GM23338 (cell line): ENCODE measurements at regions not wholly inside any gene's neighbourhood (a gene's known extent, or its start where the extent isn't known, plus 50 kb on each side); places are given as distances from the start of the nearest gene placed in this dataset.

Experiments
- ATAC-seq: fragments of 200-7000 bp; cut with Tn5 transposase; 3 replicates; pipeline ENCODE4 v1.9.1; 2020
- DNase-seq: peaks from one replicate; pipeline ENCODE4 v3.0.0-alpha.2; 2015; ENCODE audit warnings: low spot score
- H2AFZ ChIP-seq: fragments of 200-600 bp; sonication (generic); 2 replicates; pipeline ENCODE4 v1.8.0; 2016; ENCODE audit warnings: antibody characterized with exemption, mild to moderate bottlenecking, moderate library complexity
- H3F3A ChIP-seq: fragments of 200-600 bp; sonication (generic); replicated peaks from 2 replicates; pipeline ENCODE4 v1.8.0; 2017; ENCODE audit warnings: antibody characterized with exemption, mixed run types, low read depth
- H3K27ac ChIP-seq: fragments of 200-600 bp; sonication (generic); 2 replicates; pipeline ENCODE4 v1.6.1; 2016; ENCODE audit warnings: low read depth
- H3K27me3 ChIP-seq: fragments of 200-600 bp; sonication (generic); 2 replicates; pipeline ENCODE4 v1.8.0; 2016; ENCODE audit warnings: mild to moderate bottlenecking, mixed run types, moderate library complexity; ENCODE audit not compliant: insufficient read depth
- H3K36me3 ChIP-seq: fragments of 200-600 bp; sonication (generic); 2 replicates; pipeline ENCODE4 v1.8.0; 2016; ENCODE audit warnings: mild to moderate bottlenecking; ENCODE audit not compliant: insufficient read depth
- H3K4me1 ChIP-seq: fragments of 200-600 bp; sonication (generic); 2 replicates; pipeline ENCODE4 v1.8.0; 2016; ENCODE audit warnings: mild to moderate bottlenecking, moderate library complexity; ENCODE audit not compliant: insufficient read depth
- H3K4me2 ChIP-seq: fragments of 200-600 bp; sonication (generic); 2 replicates; pipeline ENCODE4 v1.7.1; 2017; ENCODE audit warnings: mixed run types
- H3K4me3 ChIP-seq: fragments of 200-600 bp; sonication (generic); 2 replicates; pipeline ENCODE4 v1.6.1; 2016; ENCODE audit warnings: mixed run types
- H3K79me2 ChIP-seq: fragments of 200-600 bp; sonication (generic); replicated peaks from 2 replicates; pipeline ENCODE4 v1.8.0; 2017; ENCODE audit warnings: mild to moderate bottlenecking; ENCODE audit not compliant: insufficient read depth
- H3K9me2 ChIP-seq: fragments of 200-600 bp; sonication (generic); 2 replicates; pipeline ENCODE4 v1.8.0; 2017; ENCODE audit not compliant: insufficient read depth
- H4K20me1 ChIP-seq: fragments of 200-600 bp; sonication (generic); replicated peaks from 2 replicates; pipeline ENCODE4 v1.8.0; 2017; ENCODE audit warnings: mild to moderate bottlenecking; ENCODE audit not compliant: insufficient read depth
- H3K27ac Mint-ChIP-seq: 2 replicates; pipeline ENCODE4 v1.8.0; 2020; ENCODE audit warnings: inconsistent platforms, mild to moderate bottlenecking, moderate library complexity, mixed read lengths
- H3K27me3 Mint-ChIP-seq: 3 replicates; pipeline ENCODE4 v1.8.0; 2022; ENCODE audit warnings: low read depth, mild to moderate bottlenecking, moderate library complexity, mixed read lengths, inconsistent platforms; ENCODE audit not compliant: insufficient read depth, poor library complexity
- H3K36me3 Mint-ChIP-seq: 3 replicates; pipeline ENCODE4 v1.8.0; 2021; ENCODE audit warnings: low read depth, mild to moderate bottlenecking, inconsistent platforms, moderate library complexity, mixed read lengths
- H3K4me1 Mint-ChIP-seq: 3 replicates; pipeline ENCODE4 v1.8.0; 2020; ENCODE audit warnings: mild to moderate bottlenecking, inconsistent platforms, mixed read lengths
- H3K4me3 Mint-ChIP-seq: 3 replicates; pipeline ENCODE4 v1.8.0; 2021; ENCODE audit warnings: moderate library complexity, mild to moderate bottlenecking, inconsistent platforms, mixed read lengths
- H3K9me3 Mint-ChIP-seq: 3 replicates; pipeline ENCODE4 v1.8.0; 2020; ENCODE audit warnings: moderate library complexity, mild to moderate bottlenecking, inconsistent platforms, mixed read lengths
- CREB1 ChIP-seq: fragments of 250-450 bp; sonication (Bioruptor Pico); IDR thresholded peaks from 2 replicates; pipeline ENCODE4 v1.5.0; 2020; ENCODE audit warnings: low read depth, mild to moderate bottlenecking, moderate library complexity
- CTCF ChIP-seq, 2 experiments: fragments of 200-600 bp in 1 of 2; sonication (generic) in 1 of 2; conservative IDR thresholded peaks; 2 replicates each; pipeline versions ENCODE4 v1.5.1 to v1.6.1; 2016 to 2017; ENCODE audit warnings: antibody characterized with exemption in 2 of 2, low read depth in 2 of 2, mild to moderate bottlenecking in 2 of 2, moderate library complexity in 1 of 2
- EZH2 ChIP-seq: fragments of 200-600 bp; sonication (generic); IDR thresholded peaks from one replicate; pipeline ENCODE4 v1.8.0; 2017; ENCODE audit warnings: antibody characterized with exemption, mild to moderate bottlenecking, low read depth; ENCODE audit not compliant: unreplicated experiment
- EZH2phosphoT487 ChIP-seq: fragments of 200-600 bp; sonication (generic); IDR thresholded peaks from one replicate; pipeline ENCODE4 v1.8.1; 2018; ENCODE audit warnings: antibody characterized with exemption; ENCODE audit not compliant: unreplicated experiment
- NANOG ChIP-seq: IDR thresholded peaks from 2 replicates; pipeline ENCODE4 v1.6.1; 2016; ENCODE audit warnings: antibody characterized with exemption, borderline replicate concordance
- REST ChIP-seq: IDR thresholded peaks from one replicate; pipeline ENCODE4 v1.6.1; 2018; ENCODE audit warnings: antibody characterized with exemption; ENCODE audit not compliant: unreplicated experiment
- STAT1 ChIP-seq: IDR thresholded peaks from one replicate; pipeline ENCODE4 v1.6.1; 2016; ENCODE audit warnings: antibody characterized with exemption; ENCODE audit not compliant: unreplicated experiment
- ZNF331 ChIP-seq: fragments of 250-450 bp; sonication (Bioruptor Pico); IDR thresholded peaks from 2 replicates; pipeline ENCODE4 v1.5.0; 2020; ENCODE audit warnings: low read depth, mild to moderate bottlenecking, moderate library complexity

- no peaks in the 10 kb centered on the region for H3K27me3 ChIP-seq
- ATAC-seq: no peak
Measured at GRCh38 chr3:181935915-181936314, 224.2 kb downstream of the SOX2 start.

GRCh38 chr3:181936774-181937173 is 225.0 kb downstream of the SOX2 start:
- H3K79me2 ChIP-seq: no peaks in the 10 kb centered on the region
- no peak overlapping the region for H3K4me3 ChIP-seq
- H3K4me1 ChIP-seq: peaks cover 16% of the 10 kb centered on the region
- Mint-ChIP-seq H3K27me3 (peaks cover 2% of the 10 kb centered on the region), H3K4me1 (peaks cover 19% of the 10 kb centered on the region), H3K27ac (no peak overlapping the region), H3K4me3 (no peak overlapping the region), H3K9me3 (no peaks in the 10 kb centered on the region), H3K36me3 (peaks cover 3% of the 10 kb centered on the region; the same call in 1 of the 3 replicates)
- no peak overlapping the region for H3K27ac ChIP-seq
- H3K27me3 ChIP-seq: no peaks in the 10 kb centered on the region
- no peaks in the 10 kb centered on the region for H3K36me3 ChIP-seq
- DNase-seq (no peak), ATAC-seq (no peak)
- H4K20me1 ChIP-seq: no peaks in the 10 kb centered on the region
- no peak overlapping the region for H3K4me2 ChIP-seq
- H3F3A ChIP-seq: no peaks in the 10 kb centered on the region
- no peaks in the 10 kb centered on the region for H3K9me2 ChIP-seq
- no peak overlapping the region for H2AFZ ChIP-seq
- no peak for TF ChIP-seq EZH2
- TF ChIP-seq ZNF331: no peak
- TF ChIP-seq EZH2phosphoT487: no peak
- no peak for TF ChIP-seq CREB1 (CRISPR knock-in tag)
- TF ChIP-seq REST: no peak
- no peak for TF ChIP-seq STAT1
- no peak for TF ChIP-seq NANOG

More at GRCh38 chr3:181935915-181936314, 224.2 kb downstream of the SOX2 start:
- no peak overlapping the region for H3K27ac ChIP-seq
- no peaks in the 10 kb centered on the region for H3K36me3 ChIP-seq
- H3K4me1 Mint-ChIP-seq: peaks cover 11% of the 10 kb centered on the region
- DNase-seq: no peak
- peaks cover 3% of the 10 kb centered on the region; the same call in 1 of the 3 replicates for H3K36me3 Mint-ChIP-seq
- H3K4me1 ChIP-seq: peaks cover 8% of the 10 kb centered on the region
- TF ChIP-seq ZNF331 (no peak), EZH2 (no peak), CTCF (conservative IDR thresholded peaks at IDR 0.05; ENCODE audit: low read depth in 2 of 2) (0 out of 4 replicates have a peak, but pooled peaks of 1 of the 2 experiments have one; percentile 13)
- no peaks in the 10 kb centered on the region for H4K20me1 ChIP-seq
- H3K79me2 ChIP-seq: no peaks in the 10 kb centered on the region
- H3K9me3 Mint-ChIP-seq: no peaks in the 10 kb centered on the region
- no peak overlapping the region for H3K4me3 Mint-ChIP-seq
- H3F3A ChIP-seq: no peaks in the 10 kb centered on the region
- no peaks in the 10 kb centered on the region for H3K27me3 Mint-ChIP-seq
- no peak overlapping the region for H3K4me2 ChIP-seq
- no peak overlapping the region for H3K4me3 ChIP-seq
- H3K27ac Mint-ChIP-seq: no peak overlapping the region
- no peaks in the 10 kb centered on the region for H3K9me2 ChIP-seq
- H2AFZ ChIP-seq: no peak overlapping the region
